ENCODE measurements at regions not wholly inside any gene's neighbourhood (a gene's known extent, or its start where the extent isn't known, plus 50 kb on each side); places are given as distances from the start of the nearest gene placed in this dataset.

DNA sequence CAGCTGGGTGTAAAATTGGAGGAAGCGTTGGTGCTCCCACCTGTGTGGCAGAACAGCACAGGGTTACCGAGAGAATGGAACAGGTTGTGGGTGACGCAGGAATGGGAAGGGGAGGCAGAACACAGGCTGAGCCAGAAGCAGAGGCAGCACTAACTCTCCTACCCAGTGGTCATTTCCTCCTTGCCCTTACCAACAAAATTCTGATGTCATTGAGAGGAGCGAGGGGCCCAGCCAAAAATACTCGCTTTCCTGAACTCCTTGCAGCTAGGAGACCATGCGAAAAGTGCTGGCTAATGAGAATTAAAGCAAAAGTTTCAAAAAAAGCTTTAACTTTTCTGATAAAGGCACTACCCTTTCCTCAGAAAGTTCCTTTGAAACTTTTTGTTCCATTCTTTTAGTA lies 54.4 kb upstream of the HMGA2 start:
- Histone ChIP-seq H3K9me2 (ENCODE audit: insufficient read depth, low read length) (no peaks in the 10 kb centered on the region), H3K4me3 (ENCODE audit: low read depth, low read length, poor library complexity, severe bottlenecking) (no peak overlapping the region), H3K27ac (ENCODE audit: low read depth, low read length, poor library complexity, severe bottlenecking) (no peak overlapping the region), H3K4me1 (ENCODE audit: insufficient read depth, low read length, poor library complexity, severe bottlenecking) (no peaks in the 10 kb centered on the region), H4K20me1 (ENCODE audit: insufficient read depth, low read length) (no peaks in the 10 kb centered on the region), H3K4me2 (ENCODE audit: low read length) (no peak overlapping the region), H2AFZ (ENCODE audit: low read length) (no peak overlapping the region), H3K9me3 (ENCODE audit: low read length) (no peaks in the 10 kb centered on the region), H3K79me2 (ENCODE audit: insufficient read depth, low read depth, low read length) (no peaks in the 10 kb centered on the region), H3K36me3 (ENCODE audit: insufficient read depth, low read length) (no peaks in the 10 kb centered on the region)
- ChIA-PET CTCF (ENCODE audit: unreplicated experiment) (no interaction called here), POLR2A (no interaction called here)
- TF ChIP-seq EZH2phosphoT487 (IDR thresholded peaks at IDR 0.05; ENCODE audit: borderline replicate concordance, low read depth, low read length): no peak
- TF ChIP-seq, protein P1, sequence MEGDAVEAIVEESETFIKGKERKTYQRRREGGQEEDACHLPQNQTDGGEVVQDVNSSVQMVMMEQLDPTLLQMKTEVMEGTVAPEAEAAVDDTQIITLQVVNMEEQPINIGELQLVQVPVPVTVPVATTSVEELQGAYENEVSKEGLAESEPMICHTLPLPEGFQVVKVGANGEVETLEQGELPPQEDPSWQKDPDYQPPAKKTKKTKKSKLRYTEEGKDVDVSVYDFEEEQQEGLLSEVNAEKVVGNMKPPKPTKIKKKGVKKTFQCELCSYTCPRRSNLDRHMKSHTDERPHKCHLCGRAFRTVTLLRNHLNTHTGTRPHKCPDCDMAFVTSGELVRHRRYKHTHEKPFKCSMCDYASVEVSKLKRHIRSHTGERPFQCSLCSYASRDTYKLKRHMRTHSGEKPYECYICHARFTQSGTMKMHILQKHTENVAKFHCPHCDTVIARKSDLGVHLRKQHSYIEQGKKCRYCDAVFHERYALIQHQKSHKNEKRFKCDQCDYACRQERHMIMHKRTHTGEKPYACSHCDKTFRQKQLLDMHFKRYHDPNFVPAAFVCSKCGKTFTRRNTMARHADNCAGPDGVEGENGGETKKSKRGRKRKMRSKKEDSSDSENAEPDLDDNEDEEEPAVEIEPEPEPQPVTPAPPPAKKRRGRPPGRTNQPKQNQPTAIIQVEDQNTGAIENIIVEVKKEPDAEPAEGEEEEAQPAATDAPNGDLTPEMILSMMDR (conservative IDR thresholded peaks at IDR 0.05; ENCODE audit: low read length): no peak
- BruUV-seq (replicated peaks): no TSS peak
- no peak for DNase-seq (ENCODE audit: low spot score)
- intact Hi-C loops (cut with micrococcal nuclease; ENCODE audit: unreplicated experiment): no loop called here

Measured in OCI-LY7 (cell line).